ENCODE measurements at regions not wholly inside any gene's neighbourhood (a gene's known extent, or its start where the extent isn't known, plus 50 kb on each side); places are given as distances from the start of the nearest gene placed in this dataset.
A peak's percentile ranks its signal among the peaks of the same experiment; 100 is the strongest.

DNA sequence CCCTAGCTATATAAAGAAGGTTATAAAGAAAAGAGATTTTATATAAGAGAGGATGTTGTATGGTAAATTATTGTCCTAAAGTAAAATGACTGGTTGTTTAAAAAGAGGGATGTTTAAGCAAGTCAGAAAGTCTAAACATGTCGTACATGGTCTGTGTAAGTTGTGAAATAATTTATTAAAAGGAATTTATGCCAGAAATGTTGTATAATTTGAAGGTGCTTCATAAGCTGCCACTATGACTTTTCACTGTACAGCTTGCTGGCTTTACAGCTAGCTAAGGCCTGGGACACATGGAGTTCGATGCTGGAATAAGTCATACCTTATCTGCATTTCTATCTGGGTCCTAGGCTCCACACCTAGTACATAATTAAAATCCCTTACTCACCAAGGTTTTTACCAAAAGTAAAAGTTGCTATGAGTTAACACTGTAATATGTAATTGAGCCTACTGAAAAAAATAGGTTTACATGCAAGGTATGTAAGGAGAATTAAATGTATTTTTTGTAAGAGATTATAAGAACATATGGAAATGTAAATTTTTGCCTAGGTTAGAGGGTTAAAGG, 59.0 kb upstream of the EDEM3 start:
- DNase-seq: no peak

DNA sequence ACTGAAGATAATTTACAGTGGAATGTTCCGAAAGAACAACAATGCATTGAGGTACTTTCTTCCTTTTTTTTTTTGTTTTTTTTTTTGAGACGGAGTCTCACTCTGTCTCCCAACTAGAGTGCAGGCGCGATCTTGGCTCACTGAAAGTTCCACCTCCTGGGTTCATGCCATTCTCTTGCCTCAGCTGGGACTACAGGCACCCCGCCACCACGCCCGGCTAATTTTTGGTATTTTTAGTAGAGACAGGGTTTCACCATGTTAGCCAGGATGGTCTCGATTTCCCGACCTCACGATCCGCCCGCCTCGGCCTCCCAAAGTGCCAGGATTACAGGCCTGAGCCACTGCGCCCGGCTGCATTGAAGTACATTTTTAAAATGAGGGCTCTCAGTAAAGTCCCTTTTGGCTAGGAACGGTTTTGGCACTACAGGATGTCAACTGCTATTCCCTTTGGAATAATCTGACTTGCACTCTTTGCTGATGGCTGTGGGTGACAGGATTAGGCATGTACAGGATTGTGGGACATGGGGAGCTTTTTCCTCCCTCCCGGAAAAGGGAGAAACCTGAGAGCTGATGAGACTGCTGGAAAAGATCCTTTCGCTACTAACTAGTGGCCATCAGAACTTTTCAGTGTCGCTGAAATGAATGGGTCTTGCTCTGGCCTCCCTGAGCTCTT, 56.9 kb upstream of the EDEM3 start:
- no peak for DNase-seq

DNA sequence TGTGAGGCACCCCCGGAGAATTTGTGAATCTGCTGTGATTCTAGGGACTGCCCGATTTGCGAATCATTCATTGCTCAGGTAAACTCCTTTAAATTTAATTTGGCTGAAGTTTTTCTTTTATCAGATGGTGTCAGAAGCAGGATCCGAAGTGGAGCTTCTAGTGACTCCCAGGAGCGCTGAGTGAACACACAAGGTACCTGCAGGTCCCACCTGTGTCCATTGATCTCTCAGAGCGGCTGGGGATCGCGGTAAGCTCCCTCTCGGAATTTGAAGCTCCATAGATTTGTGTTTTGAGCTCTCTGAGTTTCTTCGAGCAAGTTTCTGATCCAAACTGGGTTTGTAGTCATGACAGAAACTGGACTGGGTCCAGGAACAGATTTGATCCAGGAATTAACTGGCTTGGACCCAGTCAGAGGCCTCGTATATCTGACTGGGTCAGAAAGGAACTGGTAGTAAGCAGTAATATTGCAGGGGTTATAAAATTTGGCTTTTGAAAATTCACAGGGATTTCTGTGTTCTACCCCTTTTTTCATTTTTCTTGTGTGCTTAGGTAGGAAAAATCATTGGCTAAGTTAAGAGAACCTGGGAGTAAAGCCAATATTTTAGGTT, 56.2 kb upstream of the EDEM3 start:
- DNase-seq: no peak

DNA sequence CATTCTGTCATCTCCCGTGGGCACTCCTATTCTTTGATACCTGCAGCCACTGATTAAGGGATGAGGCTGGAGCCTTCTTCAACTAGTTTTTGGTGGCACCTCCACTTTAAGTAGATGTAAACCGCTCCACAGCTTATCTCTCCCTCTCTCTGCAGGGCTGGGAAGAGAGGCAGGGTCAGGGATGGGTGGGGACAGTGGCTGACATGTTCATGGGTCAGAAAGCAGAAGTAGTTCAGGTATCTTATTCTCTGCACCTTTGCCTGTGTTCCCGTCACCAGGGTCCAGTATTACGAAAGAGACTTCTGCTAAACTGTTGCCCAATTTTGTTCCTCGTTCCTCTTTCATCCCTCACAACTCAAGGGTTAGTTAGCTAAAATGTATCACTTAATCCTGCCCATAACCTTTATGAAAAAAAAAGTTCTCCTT, 51.7 kb upstream of the EDEM3 start:
- DNase-seq: peak; percentile 68

DNA sequence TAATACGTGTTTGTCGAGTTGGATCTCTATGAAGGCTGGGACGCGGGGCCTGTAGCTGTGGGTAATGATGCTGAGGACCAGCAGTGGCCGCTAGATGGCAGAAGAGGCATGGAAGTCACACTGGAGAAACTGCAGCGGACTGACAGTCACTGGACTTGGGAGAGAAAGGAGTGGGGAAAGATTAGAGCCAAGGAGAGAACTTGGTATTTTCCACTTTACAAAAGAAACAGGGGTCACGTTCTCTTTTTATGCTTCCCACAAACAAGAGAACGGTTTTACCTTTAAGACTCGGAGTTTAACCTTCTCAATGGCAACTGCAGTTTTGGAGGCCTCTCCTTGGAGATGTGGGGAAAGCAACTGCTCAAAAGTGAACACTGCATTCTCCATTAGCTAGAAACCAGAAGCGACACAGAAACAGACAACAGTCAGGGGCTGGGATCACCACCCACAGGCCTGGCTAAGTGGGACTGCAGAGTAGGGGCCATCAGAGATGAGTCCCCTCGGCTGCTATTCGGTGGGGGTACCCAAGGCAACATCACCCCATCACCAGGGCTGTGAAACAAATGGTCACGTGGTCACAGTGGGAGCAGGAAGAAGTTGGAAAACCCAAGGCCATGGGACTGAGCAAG, 51.1 kb upstream of the EDEM3 start:
- DNase-seq: peak; percentile 86

Data from hematopoietic multipotent progenitor cell treated with erythropoietin and hydrocortisone succinate and interleukin-3 and kit ligand, for 8 days (in vitro differentiated cells).